ENCODE measurements at regions not wholly inside any gene's neighbourhood (a gene's known extent, or its start where the extent isn't known, plus 50 kb on each side); places are given as distances from the start of the nearest gene placed in this dataset.

DNA sequence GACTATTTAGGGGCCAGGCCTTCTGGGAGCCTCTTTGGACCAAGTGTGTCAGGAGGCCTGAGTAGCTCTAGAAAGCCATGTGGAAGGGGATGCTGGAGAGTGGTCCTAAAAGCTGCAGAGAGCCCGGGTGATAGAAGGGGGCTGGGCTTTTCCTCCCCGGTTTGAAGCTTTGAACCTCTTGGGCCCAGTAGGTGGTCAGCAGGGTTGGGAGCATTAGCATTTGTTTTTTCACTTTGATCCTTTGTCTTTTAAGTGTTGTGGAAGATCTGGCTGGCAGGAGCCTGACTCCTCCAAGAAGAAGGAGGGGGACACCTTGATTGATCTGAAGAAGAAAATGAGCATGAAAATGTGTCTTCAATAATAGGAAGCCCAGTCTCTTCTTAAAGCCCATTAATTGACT is 596.6 kb downstream of the INSC start:
- no peaks in the 10 kb centered on the region for H3K36me3 Mint-ChIP-seq
- H3K4me1 Mint-ChIP-seq (ENCODE audit: low read depth), result no peaks in the 10 kb centered on the region
- H3K27me3 Mint-ChIP-seq, result no peaks in the 10 kb centered on the region
- intact Hi-C loops (cut with micrococcal nuclease), result no loop called here
- no peak overlapping the region for H3K4me3 Mint-ChIP-seq
- H3K27ac Mint-ChIP-seq, result no peak overlapping the region
- ChIA-PET POLR2A (no interaction called here), CTCF (no interaction called here)
- no peaks in the 10 kb centered on the region for H3K9me3 Mint-ChIP-seq
- DNase-seq, result no peak

DNA sequence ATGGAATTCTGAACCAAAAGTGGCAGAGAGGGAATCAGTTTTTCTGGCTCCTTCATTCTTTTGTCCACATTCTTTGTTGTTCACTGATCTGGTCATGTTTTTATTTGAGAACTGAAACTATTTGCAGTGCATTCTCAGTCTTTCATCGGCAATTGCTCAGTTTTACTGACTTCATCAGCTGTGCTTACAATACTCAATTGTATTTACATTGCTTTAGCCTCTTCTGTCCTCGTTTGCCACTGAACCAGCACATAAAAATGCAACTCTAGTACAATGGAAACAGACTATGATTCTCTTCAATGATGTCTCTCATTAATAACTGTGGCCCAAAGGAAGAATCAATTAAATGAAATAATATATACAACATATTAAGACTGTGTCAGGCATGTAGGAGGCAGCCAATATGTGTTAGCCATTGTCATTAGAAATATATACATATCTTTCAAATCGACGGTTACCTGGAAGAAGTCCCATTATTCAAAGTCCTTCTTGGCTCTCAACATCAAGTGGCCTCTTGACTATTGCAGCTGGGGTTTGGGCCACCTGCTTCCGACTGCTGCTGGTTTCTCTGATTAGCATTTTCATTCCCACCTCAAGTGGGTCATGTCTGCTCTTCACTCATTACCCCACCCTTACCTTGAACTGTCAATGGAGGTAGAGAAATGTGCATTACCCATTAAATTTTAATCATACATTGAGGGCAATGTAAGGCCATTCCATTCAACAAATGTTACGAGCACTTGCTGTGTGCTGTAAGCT is 600.1 kb downstream of the INSC start:
- Mint-ChIP-seq H3K36me3 (no peaks in the 10 kb centered on the region), H3K9me3 (no peaks in the 10 kb centered on the region), H3K4me3 (no peak overlapping the region), H3K27ac (no peak overlapping the region), H3K27me3 (no peaks in the 10 kb centered on the region), H3K4me1 (ENCODE audit: low read depth) (no peaks in the 10 kb centered on the region)
- ChIA-PET POLR2A (no interaction called here), CTCF (no interaction called here)
- intact Hi-C loops (cut with micrococcal nuclease), result no loop called here
- DNase-seq, result no peak

DNA sequence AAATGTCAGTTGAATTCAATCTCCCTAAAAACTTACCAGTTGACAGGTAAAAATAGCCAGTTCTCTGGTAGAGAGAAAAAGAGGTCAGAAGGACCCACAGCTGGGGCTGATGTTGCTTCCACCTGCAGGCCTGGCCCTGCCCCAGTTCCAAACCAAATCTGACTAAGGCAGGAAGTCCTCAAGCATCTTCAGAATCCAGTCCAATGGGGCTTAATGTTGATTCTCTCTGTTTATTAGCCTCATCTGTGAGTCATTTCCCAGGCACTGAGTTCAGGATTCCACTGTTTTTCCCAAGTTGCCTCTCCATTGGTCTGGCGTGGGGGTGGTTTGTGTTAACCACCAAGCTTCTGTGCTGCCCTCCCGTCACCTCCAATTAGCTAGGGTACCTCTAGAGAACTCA is 601.8 kb downstream of the INSC start:
- ChIA-PET CTCF (no interaction called here), POLR2A (no interaction called here)
- Mint-ChIP-seq H3K27me3 (no peaks in the 10 kb centered on the region), H3K9me3 (no peaks in the 10 kb centered on the region), H3K4me3 (no peak overlapping the region), H3K36me3 (no peaks in the 10 kb centered on the region), H3K4me1 (ENCODE audit: low read depth) (no peaks in the 10 kb centered on the region), H3K27ac (no peak overlapping the region)
- intact Hi-C loops (cut with micrococcal nuclease), result no loop called here
- DNase-seq, result no peak

- H3K4me3 Mint-ChIP-seq, result no peak overlapping the region
- no peaks in the 10 kb centered on the region for H3K36me3 Mint-ChIP-seq
- H3K27me3 Mint-ChIP-seq, result no peaks in the 10 kb centered on the region
- intact Hi-C loops (cut with micrococcal nuclease), result no loop called here
- POLR2A ChIA-PET, result no interaction called here
- H3K9me3 Mint-ChIP-seq, result no peaks in the 10 kb centered on the region
- H3K4me1 Mint-ChIP-seq (ENCODE audit: low read depth), result no peaks in the 10 kb centered on the region
- CTCF ChIA-PET, result interaction anchor here (0.6 kb wide), 1 partner anchor 377 kb away, joined by 4 read pairs; no protein-coding TSS in a partner anchor
- no peak for DNase-seq
- H3K27ac Mint-ChIP-seq, result no peak overlapping the region
These were observed 605.7 kb downstream of the INSC start for GRCh38 chr11:15720460-15720859.

DNA sequence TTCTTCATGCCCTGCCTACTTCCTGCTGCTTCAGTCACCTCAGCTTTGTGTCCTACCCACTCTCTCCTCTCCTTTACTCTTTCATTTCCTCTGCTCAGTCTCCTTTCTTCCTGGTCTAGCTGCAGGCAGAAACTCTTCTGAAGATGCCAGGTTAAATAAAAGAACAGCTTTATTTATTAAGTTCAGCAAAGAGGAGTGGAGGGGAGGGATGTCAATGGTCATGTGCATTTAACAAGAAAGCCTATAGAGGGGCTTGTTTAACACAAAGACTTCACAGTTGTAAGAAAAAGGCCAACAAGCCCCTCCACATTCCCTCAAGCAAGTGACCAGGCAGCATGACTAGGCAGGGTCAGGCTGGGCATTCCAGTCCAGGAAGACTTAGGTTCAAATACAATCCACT is 609.2 kb downstream of the INSC start:
- ChIA-PET POLR2A (no interaction called here), CTCF (no interaction called here)
- Mint-ChIP-seq H3K36me3 (no peaks in the 10 kb centered on the region), H3K4me1 (ENCODE audit: low read depth) (no peaks in the 10 kb centered on the region), H3K27ac (no peak overlapping the region), H3K9me3 (no peaks in the 10 kb centered on the region), H3K27me3 (no peaks in the 10 kb centered on the region), H3K4me3 (no peak overlapping the region)
- DNase-seq, result no peak
- intact Hi-C loops (cut with micrococcal nuclease), result no loop called here

- CTCF ChIA-PET, result no interaction called here
- no peak for DNase-seq
- intact Hi-C loops (cut with micrococcal nuclease), result no loop called here
- Mint-ChIP-seq H3K36me3 (no peaks in the 10 kb centered on the region), H3K4me3 (no peak overlapping the region), H3K27me3 (no peaks in the 10 kb centered on the region), H3K27ac (no peak overlapping the region), H3K4me1 (ENCODE audit: low read depth) (no peaks in the 10 kb centered on the region), H3K9me3 (no peaks in the 10 kb centered on the region)
- POLR2A ChIA-PET, result no interaction called here
These were observed 609.9 kb downstream of the INSC start for GRCh38 chr11:15724601-15725000.

DNA sequence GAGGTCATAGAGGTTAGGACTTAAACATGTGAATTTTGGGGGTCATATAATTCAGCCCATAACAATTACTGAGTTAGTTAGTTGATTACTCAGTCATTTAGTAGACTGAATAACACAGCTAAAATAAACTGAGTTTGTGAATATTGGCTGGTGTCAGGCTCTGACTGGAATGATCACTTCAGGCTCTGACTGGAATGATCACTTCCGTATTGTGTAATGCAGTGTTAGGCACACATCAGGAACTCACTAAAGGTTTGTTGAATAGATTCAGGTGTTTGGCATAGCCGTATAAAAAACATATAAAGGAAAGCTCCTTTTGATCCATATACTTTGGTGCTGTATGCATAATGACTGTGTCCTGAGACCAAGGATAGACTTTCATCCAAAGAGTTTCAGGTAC is 610.5 kb downstream of the INSC start:
- CTCF ChIA-PET, result no interaction called here

DNA sequence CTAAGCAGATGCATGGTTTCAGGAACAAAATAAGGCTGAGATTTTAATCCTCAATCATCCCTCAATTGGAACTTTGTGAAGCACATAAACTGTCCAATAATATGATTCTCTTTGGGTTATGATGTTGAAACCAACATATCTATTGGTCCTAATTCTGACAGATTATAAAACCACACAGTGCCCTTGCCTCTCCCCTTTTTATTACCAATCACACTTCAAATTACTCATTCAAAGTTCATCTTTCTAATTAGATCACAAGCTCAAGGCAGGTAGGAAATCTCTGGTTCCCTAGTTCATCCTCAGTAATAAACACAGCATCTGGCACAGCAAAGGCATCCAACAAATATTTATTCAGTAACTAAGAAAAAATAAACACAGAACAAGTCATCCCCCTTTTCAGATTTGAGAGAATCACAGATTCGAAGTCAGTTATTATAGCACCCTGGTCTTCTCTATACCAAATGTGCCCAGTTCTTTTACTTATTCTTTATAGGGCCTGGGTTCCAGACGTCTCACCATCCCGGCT is 611.6 kb downstream of the INSC start:
- Mint-ChIP-seq H3K27me3 (no peaks in the 10 kb centered on the region), H3K4me3 (no peak overlapping the region), H3K9me3 (no peaks in the 10 kb centered on the region), H3K36me3 (no peaks in the 10 kb centered on the region), H3K27ac (no peak overlapping the region), H3K4me1 (ENCODE audit: low read depth) (no peaks in the 10 kb centered on the region)
- intact Hi-C loops (cut with micrococcal nuclease), result no loop called here
- POLR2A ChIA-PET, result no interaction called here
- CTCF ChIA-PET, result no interaction called here
- no peak for DNase-seq

More for the DNA sequence above, 610.5 kb downstream of the INSC start:
- no peaks in the 10 kb centered on the region for H3K4me1 Mint-ChIP-seq (ENCODE audit: low read depth)
- H3K27ac Mint-ChIP-seq, result no peak overlapping the region
- H3K27me3 Mint-ChIP-seq, result no peaks in the 10 kb centered on the region
- H3K36me3 Mint-ChIP-seq, result no peaks in the 10 kb centered on the region
- intact Hi-C loops (cut with micrococcal nuclease), result no loop called here
- POLR2A ChIA-PET, result no interaction called here
- H3K9me3 Mint-ChIP-seq, result no peaks in the 10 kb centered on the region
- no peak overlapping the region for H3K4me3 Mint-ChIP-seq
- DNase-seq, result no peak

DNA sequence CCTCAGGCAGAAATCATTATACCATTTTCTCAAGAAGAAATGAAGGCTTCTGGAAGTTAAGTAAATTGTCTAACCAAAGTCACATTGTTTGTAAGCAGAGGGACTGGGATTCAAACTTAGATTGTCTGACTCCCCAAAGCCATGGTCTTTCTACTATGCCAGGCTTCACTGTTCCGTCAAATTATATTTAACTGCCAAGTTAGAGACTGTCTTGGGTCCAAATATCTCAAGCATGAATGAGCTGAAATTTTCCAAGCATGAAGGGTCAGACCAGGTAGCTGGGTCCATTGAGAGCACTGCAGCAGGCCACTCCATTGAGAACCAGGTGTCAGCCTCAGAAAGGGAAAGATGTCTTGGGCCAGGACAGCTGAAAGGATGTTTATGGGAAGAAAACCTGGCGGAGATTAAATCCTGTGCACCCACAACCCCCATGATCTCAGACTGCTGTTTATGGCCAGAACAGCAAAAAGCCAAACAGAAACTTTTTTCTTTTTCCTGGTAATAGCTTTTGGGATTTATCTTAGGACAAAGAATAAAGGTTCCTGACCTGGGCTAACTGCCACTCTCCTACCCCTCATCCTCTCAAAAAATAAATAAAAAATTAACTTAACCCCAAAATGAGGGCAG is 612.3 kb downstream of the INSC start:
- CTCF ChIA-PET, result no interaction called here
- no peaks in the 10 kb centered on the region for H3K9me3 Mint-ChIP-seq

GRCh38 chr11:15727520-15727914 is 612.8 kb downstream of the INSC start:
- ChIA-PET POLR2A (no interaction called here), CTCF (no interaction called here)
- Mint-ChIP-seq H3K36me3 (no peaks in the 10 kb centered on the region), H3K4me1 (ENCODE audit: low read depth) (no peaks in the 10 kb centered on the region), H3K9me3 (no peaks in the 10 kb centered on the region), H3K27me3 (no peaks in the 10 kb centered on the region), H3K27ac (no peak overlapping the region), H3K4me3 (no peak overlapping the region)
- no peak for DNase-seq
- intact Hi-C loops (cut with micrococcal nuclease), result no loop called here

More for the DNA sequence above, 612.3 kb downstream of the INSC start:
- Mint-ChIP-seq H3K27me3 (no peaks in the 10 kb centered on the region), H3K36me3 (no peaks in the 10 kb centered on the region), H3K4me3 (no peak overlapping the region), H3K4me1 (ENCODE audit: low read depth) (no peaks in the 10 kb centered on the region), H3K27ac (no peak overlapping the region)
- intact Hi-C loops (cut with micrococcal nuclease), result no loop called here
- no peak for DNase-seq
- POLR2A ChIA-PET, result no interaction called here

DNA sequence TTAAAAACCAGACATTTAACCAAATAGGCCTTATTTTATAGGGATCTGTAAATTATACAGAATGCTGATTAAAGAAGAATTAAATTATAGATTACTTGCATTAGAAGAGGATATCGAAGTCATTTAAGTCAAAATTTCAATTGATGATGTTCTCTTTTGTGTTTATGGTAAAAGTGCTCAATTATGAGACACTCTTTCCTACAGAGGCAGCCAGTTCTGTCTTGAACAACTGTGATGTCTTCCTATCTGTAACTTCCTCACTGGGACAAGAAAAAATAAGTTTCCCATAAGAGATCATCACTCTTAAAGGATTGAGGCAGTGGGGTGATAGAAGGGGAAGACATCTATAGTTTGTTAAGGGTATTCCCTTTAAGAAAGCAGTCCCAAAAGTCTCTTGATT is 613.5 kb downstream of the INSC start:
- ChIA-PET CTCF (no interaction called here), POLR2A (no interaction called here)
- DNase-seq, result no peak
- intact Hi-C loops (cut with micrococcal nuclease), result no loop called here
- no peaks in the 10 kb centered on the region for H3K27me3 Mint-ChIP-seq
- H3K4me3 Mint-ChIP-seq, result no peak overlapping the region
- no peaks in the 10 kb centered on the region for H3K36me3 Mint-ChIP-seq
- H3K9me3 Mint-ChIP-seq, result no peaks in the 10 kb centered on the region
- H3K4me1 Mint-ChIP-seq (ENCODE audit: low read depth), result no peaks in the 10 kb centered on the region
- no peak overlapping the region for H3K27ac Mint-ChIP-seq

- ChIA-PET POLR2A (no interaction called here), CTCF (no interaction called here)
- Mint-ChIP-seq H3K36me3 (no peaks in the 10 kb centered on the region), H3K4me3 (no peak overlapping the region), H3K4me1 (ENCODE audit: low read depth) (no peaks in the 10 kb centered on the region), H3K27me3 (no peaks in the 10 kb centered on the region), H3K9me3 (no peaks in the 10 kb centered on the region), H3K27ac (no peak overlapping the region)
- DNase-seq, result no peak
- intact Hi-C loops (cut with micrococcal nuclease), result no loop called here
These were observed 615.7 kb downstream of the INSC start for GRCh38 chr11:15730263-15730994.

- Mint-ChIP-seq H3K36me3 (no peaks in the 10 kb centered on the region), H3K27ac (no peak overlapping the region), H3K27me3 (no peaks in the 10 kb centered on the region), H3K9me3 (no peaks in the 10 kb centered on the region), H3K4me3 (no peak overlapping the region), H3K4me1 (ENCODE audit: low read depth) (no peaks in the 10 kb centered on the region)
- ChIA-PET CTCF (no interaction called here), POLR2A (no interaction called here)
- intact Hi-C loops (cut with micrococcal nuclease), result no loop called here
- DNase-seq, result no peak
These were observed 616.3 kb downstream of the INSC start for GRCh38 chr11:15730995-15731385.

Data from activated CD4-positive, alpha-beta memory T cell treated with anti-CD3 and anti-CD28 coated beads for 36 hours (primary cell).